ENCODE measurements at regions not wholly inside any gene's neighbourhood (a gene's known extent, or its start where the extent isn't known, plus 50 kb on each side); places are given as distances from the start of the nearest gene placed in this dataset.

DNA sequence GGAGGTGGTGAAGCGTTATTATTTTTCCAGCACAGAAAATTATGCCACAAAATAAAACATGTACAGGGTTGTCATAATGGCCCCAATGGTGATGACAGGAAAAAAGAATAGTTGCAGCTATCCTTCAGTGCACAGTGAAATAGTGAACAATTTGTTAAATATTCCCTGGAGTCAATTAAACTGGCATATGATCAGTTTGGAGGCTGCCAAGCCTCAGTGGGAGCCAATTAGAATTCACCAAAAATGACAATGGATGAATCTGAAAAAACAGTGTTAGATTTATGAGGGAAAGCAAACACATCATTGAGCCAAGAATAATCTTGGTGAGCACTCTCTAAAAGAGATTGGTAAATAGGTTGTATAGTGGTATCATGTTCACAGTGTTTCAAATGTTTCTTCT lies 146.3 kb downstream of the OTUD1 start:
- no peak overlapping the region for H3K4me3 ChIP-seq
- RAD21 ChIA-PET (ENCODE audit: unreplicated experiment): no interaction called here
- TF ChIP-seq ESRRA (IDR thresholded peaks at IDR 0.05; ENCODE audit: low read length) (no peak), MEF2B (IDR thresholded peaks at IDR 0.05; ENCODE audit: partially characterized antibody, poor library complexity, severe bottlenecking) (no peak), POU2F2 (IDR thresholded peaks at IDR 0.05; ENCODE audit: borderline replicate concordance, low read depth, low read length) (no peak), MTA2 (IDR thresholded peaks at IDR 0.05; ENCODE audit: low read depth) (no peak), CREM (IDR thresholded peaks at IDR 0.05; ENCODE audit: low read depth) (no peak), PAX5 (IDR thresholded peaks at IDR 0.05; ENCODE audit: borderline replicate concordance, low read depth, low read length) (no peak), NFIC (IDR thresholded peaks at IDR 0.05; ENCODE audit: low read depth, low read length) (no peak), SMC3 (IDR thresholded peaks at IDR 0.05; ENCODE audit: borderline replicate concordance, low read length) (no peak), HDAC2 (IDR thresholded peaks at IDR 0.05) (no peak), TARDBP (IDR thresholded peaks at IDR 0.05; ENCODE audit: borderline replicate concordance) (no peak)
- TF ChIP-seq, protein P1, sequence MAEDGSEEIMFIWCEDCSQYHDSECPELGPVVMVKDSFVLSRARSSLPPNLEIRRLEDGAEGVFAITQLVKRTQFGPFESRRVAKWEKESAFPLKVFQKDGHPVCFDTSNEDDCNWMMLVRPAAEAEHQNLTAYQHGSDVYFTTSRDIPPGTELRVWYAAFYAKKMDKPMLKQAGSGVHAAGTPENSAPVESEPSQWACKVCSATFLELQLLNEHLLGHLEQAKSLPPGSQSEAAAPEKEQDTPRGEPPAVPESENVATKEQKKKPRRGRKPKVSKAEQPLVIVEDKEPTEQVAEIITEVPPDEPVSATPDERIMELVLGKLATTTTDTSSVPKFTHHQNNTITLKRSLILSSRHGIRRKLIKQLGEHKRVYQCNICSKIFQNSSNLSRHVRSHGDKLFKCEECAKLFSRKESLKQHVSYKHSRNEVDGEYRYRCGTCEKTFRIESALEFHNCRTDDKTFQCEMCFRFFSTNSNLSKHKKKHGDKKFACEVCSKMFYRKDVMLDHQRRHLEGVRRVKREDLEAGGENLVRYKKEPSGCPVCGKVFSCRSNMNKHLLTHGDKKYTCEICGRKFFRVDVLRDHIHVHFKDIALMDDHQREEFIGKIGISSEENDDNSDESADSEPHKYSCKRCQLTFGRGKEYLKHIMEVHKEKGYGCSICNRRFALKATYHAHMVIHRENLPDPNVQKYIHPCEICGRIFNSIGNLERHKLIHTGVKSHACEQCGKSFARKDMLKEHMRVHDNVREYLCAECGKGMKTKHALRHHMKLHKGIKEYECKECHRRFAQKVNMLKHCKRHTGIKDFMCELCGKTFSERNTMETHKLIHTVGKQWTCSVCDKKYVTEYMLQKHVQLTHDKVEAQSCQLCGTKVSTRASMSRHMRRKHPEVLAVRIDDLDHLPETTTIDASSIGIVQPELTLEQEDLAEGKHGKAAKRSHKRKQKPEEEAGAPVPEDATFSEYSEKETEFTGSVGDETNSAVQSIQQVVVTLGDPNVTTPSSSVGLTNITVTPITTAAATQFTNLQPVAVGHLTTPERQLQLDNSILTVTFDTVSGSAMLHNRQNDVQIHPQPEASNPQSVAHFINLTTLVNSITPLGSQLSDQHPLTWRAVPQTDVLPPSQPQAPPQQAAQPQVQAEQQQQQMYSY (CRISPR knock-in tag; IDR thresholded peaks at IDR 0.05): no peak
- TF ChIP-seq, protein P2, sequence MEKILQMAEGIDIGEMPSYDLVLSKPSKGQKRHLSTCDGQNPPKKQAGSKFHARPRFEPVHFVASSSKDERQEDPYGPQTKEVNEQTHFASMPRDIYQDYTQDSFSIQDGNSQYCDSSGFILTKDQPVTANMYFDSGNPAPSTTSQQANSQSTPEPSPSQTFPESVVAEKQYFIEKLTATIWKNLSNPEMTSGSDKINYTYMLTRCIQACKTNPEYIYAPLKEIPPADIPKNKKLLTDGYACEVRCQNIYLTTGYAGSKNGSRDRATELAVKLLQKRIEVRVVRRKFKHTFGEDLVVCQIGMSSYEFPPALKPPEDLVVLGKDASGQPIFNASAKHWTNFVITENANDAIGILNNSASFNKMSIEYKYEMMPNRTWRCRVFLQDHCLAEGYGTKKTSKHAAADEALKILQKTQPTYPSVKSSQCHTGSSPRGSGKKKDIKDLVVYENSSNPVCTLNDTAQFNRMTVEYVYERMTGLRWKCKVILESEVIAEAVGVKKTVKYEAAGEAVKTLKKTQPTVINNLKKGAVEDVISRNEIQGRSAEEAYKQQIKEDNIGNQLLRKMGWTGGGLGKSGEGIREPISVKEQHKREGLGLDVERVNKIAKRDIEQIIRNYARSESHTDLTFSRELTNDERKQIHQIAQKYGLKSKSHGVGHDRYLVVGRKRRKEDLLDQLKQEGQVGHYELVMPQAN (conservative IDR thresholded peaks at IDR 0.05): no peak
- TF ChIP-seq, protein P3, sequence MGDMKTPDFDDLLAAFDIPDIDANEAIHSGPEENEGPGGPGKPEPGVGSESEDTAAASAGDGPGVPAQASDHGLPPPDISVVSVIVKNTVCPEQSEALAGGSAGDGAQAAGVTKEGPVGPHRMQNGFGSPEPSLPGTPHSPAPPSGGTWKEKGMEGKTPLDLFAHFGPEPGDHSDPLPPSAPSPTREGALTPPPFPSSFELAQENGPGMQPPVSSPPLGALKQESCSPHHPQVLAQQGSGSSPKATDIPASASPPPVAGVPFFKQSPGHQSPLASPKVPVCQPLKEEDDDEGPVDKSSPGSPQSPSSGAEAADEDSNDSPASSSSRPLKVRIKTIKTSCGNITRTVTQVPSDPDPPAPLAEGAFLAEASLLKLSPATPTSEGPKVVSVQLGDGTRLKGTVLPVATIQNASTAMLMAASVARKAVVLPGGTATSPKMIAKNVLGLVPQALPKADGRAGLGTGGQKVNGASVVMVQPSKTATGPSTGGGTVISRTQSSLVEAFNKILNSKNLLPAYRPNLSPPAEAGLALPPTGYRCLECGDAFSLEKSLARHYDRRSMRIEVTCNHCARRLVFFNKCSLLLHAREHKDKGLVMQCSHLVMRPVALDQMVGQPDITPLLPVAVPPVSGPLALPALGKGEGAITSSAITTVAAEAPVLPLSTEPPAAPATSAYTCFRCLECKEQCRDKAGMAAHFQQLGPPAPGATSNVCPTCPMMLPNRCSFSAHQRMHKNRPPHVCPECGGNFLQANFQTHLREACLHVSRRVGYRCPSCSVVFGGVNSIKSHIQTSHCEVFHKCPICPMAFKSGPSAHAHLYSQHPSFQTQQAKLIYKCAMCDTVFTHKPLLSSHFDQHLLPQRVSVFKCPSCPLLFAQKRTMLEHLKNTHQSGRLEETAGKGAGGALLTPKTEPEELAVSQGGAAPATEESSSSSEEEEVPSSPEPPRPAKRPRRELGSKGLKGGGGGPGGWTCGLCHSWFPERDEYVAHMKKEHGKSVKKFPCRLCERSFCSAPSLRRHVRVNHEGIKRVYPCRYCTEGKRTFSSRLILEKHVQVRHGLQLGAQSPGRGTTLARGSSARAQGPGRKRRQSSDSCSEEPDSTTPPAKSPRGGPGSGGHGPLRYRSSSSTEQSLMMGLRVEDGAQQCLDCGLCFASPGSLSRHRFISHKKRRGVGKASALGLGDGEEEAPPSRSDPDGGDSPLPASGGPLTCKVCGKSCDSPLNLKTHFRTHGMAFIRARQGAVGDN (IDR thresholded peaks at IDR 0.05): no peak
- TF ChIP-seq, protein P4, sequence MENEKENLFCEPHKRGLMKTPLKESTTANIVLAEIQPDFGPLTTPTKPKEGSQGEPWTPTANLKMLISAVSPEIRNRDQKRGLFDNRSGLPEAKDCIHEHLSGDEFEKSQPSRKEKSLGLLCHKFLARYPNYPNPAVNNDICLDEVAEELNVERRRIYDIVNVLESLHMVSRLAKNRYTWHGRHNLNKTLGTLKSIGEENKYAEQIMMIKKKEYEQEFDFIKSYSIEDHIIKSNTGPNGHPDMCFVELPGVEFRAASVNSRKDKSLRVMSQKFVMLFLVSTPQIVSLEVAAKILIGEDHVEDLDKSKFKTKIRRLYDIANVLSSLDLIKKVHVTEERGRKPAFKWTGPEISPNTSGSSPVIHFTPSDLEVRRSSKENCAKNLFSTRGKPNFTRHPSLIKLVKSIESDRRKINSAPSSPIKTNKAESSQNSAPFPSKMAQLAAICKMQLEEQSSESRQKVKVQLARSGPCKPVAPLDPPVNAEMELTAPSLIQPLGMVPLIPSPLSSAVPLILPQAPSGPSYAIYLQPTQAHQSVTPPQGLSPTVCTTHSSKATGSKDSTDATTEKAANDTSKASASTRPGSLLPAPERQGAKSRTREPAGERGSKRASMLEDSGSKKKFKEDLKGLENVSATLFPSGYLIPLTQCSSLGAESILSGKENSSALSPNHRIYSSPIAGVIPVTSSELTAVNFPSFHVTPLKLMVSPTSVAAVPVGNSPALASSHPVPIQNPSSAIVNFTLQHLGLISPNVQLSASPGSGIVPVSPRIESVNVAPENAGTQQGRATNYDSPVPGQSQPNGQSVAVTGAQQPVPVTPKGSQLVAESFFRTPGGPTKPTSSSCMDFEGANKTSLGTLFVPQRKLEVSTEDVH (IDR thresholded peaks at IDR 0.05; ENCODE audit: low read depth, partially characterized antibody): no peak

More for the DNA sequence above, 146.3 kb downstream of the OTUD1 start:
- Histone ChIP-seq H3K9me3 (replicated peaks; ENCODE audit: control insufficient read depth, insufficient read depth, low read length) (no peaks in the 10 kb centered on the region), H4K20me1 (ENCODE audit: control insufficient read depth, insufficient read depth) (no peaks in the 10 kb centered on the region), H3K4me1 (ENCODE audit: control insufficient read depth, insufficient read depth, low read length) (no peaks in the 10 kb centered on the region), H3K36me3 (ENCODE audit: control insufficient read depth in 2 of 2, insufficient read depth in 2 of 2, low read length in 1 of 2) (no peaks in the 10 kb centered on the region), H3K27me3 (replicated peaks in 1 of 2; ENCODE audit: control insufficient read depth in 2 of 2, insufficient read depth in 2 of 2, low read length in 1 of 2) (no peaks in the 10 kb centered on the region), H3K4me2 (ENCODE audit: control insufficient read depth, insufficient read depth) (no peak overlapping the region), H2AFZ (ENCODE audit: control insufficient read depth, low read depth, low read length) (no peak overlapping the region), H3K27ac (ENCODE audit: control insufficient read depth, insufficient read depth) (no peak overlapping the region), H3K79me2 (ENCODE audit: control insufficient read depth, insufficient read depth, low read length) (no peaks in the 10 kb centered on the region), H3K9ac (ENCODE audit: control insufficient read depth, insufficient read depth, low read length) (no peak overlapping the region)
- DNase-seq (ENCODE audit: low read depth, low spot score) (no peak), ATAC-seq (no peak), FAIRE-seq (no peak)
- intact Hi-C loops (cut with micrococcal nuclease; ENCODE audit: unreplicated experiment) (no loop called here), in situ Hi-C loops (cut with MboI) (no loop called here)
- ChIA-PET CTCF (no interaction called here), POLR2A (no interaction called here), SMC1A (ENCODE audit: uncharacterized antibody, unreplicated experiment) (no interaction called here)
- BruUV-seq (replicated peaks): no TSS peak
- WGBS (ENCODE audit: insufficient coverage, insufficient replicate concordance, low lambda C conversion rate, missing lambda C conversion rate): 59% methylated on average over 1 of the region's 1 CpG

Data from GM12878 (cell line).